Neural cell (in vitro differentiated cells): ENCODE measurements at regions not wholly inside any gene's neighbourhood (a gene's known extent, or its start where the extent isn't known, plus 50 kb on each side); places are given as distances from the start of the nearest gene placed in this dataset.

Experiments
- EZH2 ChIP-seq: fragments of 200-600, 300-800 bp; shearing (Covaris generic), sonication (generic); IDR thresholded peaks from 2 replicates; pipeline ENCODE4 v1.6.1; 2014; ENCODE audit warnings: antibody characterized with exemption, low read length, borderline replicate concordance, mild to moderate bottlenecking; ENCODE audit not compliant: insufficient read depth, poor library complexity, severe bottlenecking
- POLR2AphosphoS5 ChIP-seq: IDR thresholded peaks from 2 replicates; pipeline ENCODE4 v1.6.1; 2012
- TF ChIP-seq, protein P1 (sequence below): fragments of 450-650 bp; IDR thresholded peaks from 2 replicates; pipeline ENCODE4 v1.5.1; 2014; ENCODE audit warnings: antibody characterized with exemption, mild to moderate bottlenecking, moderate library complexity; ENCODE audit not compliant: poor library complexity, severe bottlenecking

DNA sequence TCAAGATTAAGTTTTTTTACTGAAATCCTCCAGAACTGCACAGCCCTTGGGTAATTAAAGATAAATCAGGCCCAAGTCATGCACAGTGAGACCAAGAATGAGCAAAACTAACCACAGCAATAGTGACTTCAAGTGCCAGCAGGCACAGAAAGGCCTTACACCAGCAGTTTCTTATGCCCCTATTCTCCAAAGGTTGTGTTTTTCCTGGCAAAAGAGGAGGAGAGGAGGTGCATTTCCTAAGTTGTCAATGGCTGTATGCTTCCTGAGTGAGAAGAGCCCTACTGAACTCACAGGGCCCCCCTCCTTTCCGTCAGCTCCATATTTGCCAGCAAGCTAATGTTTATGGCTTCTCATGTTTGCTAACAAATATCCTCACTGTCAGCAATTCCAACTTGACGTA is 418.7 kb upstream of the INTU start:
- TF ChIP-seq, protein P1, sequence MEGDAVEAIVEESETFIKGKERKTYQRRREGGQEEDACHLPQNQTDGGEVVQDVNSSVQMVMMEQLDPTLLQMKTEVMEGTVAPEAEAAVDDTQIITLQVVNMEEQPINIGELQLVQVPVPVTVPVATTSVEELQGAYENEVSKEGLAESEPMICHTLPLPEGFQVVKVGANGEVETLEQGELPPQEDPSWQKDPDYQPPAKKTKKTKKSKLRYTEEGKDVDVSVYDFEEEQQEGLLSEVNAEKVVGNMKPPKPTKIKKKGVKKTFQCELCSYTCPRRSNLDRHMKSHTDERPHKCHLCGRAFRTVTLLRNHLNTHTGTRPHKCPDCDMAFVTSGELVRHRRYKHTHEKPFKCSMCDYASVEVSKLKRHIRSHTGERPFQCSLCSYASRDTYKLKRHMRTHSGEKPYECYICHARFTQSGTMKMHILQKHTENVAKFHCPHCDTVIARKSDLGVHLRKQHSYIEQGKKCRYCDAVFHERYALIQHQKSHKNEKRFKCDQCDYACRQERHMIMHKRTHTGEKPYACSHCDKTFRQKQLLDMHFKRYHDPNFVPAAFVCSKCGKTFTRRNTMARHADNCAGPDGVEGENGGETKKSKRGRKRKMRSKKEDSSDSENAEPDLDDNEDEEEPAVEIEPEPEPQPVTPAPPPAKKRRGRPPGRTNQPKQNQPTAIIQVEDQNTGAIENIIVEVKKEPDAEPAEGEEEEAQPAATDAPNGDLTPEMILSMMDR = no peak
- TF ChIP-seq EZH2 (no peak), POLR2AphosphoS5 (no peak)
